ENCODE measurements at regions not wholly inside any gene's neighbourhood (a gene's known extent, or its start where the extent isn't known, plus 50 kb on each side); places are given as distances from the start of the nearest gene placed in this dataset.

DNA sequence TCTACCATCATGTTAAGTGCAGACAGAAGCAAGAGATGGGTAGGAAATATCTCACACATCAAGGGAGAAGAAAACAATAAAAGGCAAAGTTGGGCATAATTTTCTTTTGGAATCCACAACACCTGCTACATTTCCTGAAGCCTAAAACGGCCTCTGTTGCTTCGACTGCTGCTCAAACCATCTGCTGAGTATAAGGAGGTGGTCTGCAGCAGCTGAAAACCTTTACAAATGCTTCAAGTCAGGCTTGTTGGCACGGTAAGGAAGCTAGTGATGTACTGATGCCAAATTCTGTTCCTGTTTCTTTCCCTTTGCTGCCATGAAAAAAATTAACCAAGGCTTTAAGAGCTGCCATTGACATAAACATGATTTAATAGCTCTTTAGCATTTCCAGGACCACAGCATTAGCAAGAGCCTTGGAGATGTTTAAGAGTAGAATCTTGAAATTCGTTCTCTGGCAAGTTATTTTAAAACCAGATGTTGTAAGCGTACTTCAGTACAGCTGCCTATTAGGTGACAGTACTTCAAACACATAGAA is 75.6 kb downstream of the DMRTA1 start:
- Mint-ChIP-seq H3K27ac (no peak overlapping the region), H3K27me3 (ENCODE audit: insufficient read depth, low read depth) (no peaks in the 10 kb centered on the region), H3K4me3 (no peak overlapping the region), H3K9me3 (no peaks in the 10 kb centered on the region), H3K4me1 (no peaks in the 10 kb centered on the region), H3K36me3 (no peaks in the 10 kb centered on the region)
- TF ChIP-seq EZH2phosphoT487 (IDR thresholded peaks at IDR 0.05) = no peak
- no peak for TF ChIP-seq EZH2 (IDR thresholded peaks at IDR 0.05)
- TF ChIP-seq, protein P1, sequence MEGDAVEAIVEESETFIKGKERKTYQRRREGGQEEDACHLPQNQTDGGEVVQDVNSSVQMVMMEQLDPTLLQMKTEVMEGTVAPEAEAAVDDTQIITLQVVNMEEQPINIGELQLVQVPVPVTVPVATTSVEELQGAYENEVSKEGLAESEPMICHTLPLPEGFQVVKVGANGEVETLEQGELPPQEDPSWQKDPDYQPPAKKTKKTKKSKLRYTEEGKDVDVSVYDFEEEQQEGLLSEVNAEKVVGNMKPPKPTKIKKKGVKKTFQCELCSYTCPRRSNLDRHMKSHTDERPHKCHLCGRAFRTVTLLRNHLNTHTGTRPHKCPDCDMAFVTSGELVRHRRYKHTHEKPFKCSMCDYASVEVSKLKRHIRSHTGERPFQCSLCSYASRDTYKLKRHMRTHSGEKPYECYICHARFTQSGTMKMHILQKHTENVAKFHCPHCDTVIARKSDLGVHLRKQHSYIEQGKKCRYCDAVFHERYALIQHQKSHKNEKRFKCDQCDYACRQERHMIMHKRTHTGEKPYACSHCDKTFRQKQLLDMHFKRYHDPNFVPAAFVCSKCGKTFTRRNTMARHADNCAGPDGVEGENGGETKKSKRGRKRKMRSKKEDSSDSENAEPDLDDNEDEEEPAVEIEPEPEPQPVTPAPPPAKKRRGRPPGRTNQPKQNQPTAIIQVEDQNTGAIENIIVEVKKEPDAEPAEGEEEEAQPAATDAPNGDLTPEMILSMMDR (IDR thresholded peaks at IDR 0.05) = no peak
- Histone ChIP-seq H3K27ac (no peak overlapping the region), H3K79me2 (ENCODE audit: low read depth) (no peaks in the 10 kb centered on the region), H3K9ac (no peak overlapping the region), H4K20me1 (ENCODE audit: low read depth) (no peaks in the 10 kb centered on the region), H3K4me3 (no peak overlapping the region), H3K4me2 (no peak overlapping the region), H3F3A (ENCODE audit: low read depth) (no peaks in the 10 kb centered on the region), H3K4me1 (no peaks in the 10 kb centered on the region), H2AFZ (replicated peaks) (no peak overlapping the region), H3K9me3 (ENCODE audit: low read depth) (no peaks in the 10 kb centered on the region), H3K27me3 (no peaks in the 10 kb centered on the region), H3K36me3 (no peaks in the 10 kb centered on the region)
- DNase-seq (ENCODE audit: low spot score) = no peak

GRCh38 chr9:22528485-22528884 is 81.9 kb downstream of the DMRTA1 start:
- Histone ChIP-seq H3K79me2 (ENCODE audit: low read depth) (no peaks in the 10 kb centered on the region), H3K9me3 (ENCODE audit: low read depth) (no peaks in the 10 kb centered on the region), H3K4me2 (no peak overlapping the region), H3F3A (ENCODE audit: low read depth) (no peaks in the 10 kb centered on the region), H3K27me3 (no peaks in the 10 kb centered on the region), H2AFZ (replicated peaks) (no peak overlapping the region), H3K4me3 (no peak overlapping the region), H4K20me1 (ENCODE audit: low read depth) (no peaks in the 10 kb centered on the region), H3K27ac (no peak overlapping the region), H3K9ac (no peak overlapping the region), H3K36me3 (no peaks in the 10 kb centered on the region), H3K4me1 (no peaks in the 10 kb centered on the region)
- no peak for TF ChIP-seq EZH2 (IDR thresholded peaks at IDR 0.05)
- TF ChIP-seq, protein P1 (IDR thresholded peaks at IDR 0.05) = peak; percentile 58
- TF ChIP-seq EZH2phosphoT487 (IDR thresholded peaks at IDR 0.05) = no peak
- Mint-ChIP-seq H3K4me1 (peaks cover 7% of the 10 kb centered on the region), H3K27me3 (ENCODE audit: insufficient read depth, low read depth) (no peaks in the 10 kb centered on the region), H3K9me3 (no peaks in the 10 kb centered on the region), H3K4me3 (no peak overlapping the region), H3K27ac (no peak overlapping the region), H3K36me3 (no peaks in the 10 kb centered on the region)
- DNase-seq (ENCODE audit: low spot score) = peak; percentile 46

DNA sequence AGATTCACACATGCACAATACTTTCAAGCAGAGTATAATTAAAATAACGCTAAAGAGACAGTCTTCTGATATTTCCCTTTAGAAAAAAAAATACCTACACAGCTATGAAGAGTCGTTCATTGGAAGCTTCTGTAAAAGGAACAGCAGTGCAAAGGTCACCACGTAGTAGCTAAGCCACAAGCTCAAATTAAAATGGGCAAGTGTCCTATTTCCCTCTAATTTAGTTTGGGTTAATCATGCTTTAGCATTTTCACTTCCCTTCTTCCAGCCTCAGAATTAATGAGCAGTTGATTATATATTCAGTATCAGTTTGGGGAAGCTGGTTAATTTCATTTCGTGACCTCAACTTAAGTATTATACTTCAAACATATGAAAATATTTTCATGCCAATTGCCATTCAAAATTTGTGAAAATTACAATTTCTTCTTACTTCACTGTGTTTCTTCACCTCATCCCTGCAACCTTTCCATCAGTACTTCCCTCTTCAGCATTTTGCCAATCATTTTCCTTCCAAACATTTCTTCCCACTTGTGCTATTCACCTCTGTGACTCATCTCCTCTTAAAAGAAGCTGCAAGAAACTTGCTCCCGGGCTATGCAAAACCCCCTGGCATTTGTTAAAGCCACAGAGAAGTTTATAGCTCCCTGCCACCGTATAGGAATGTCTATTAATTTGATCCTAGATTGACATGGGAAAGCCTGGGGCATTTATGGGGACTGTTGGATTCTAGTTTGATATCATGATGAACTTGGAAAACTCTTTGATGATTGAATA is 83.0 kb downstream of the DMRTA1 start:
- TF ChIP-seq, protein P1 (IDR thresholded peaks at IDR 0.05) = no peak
- TF ChIP-seq EZH2 (IDR thresholded peaks at IDR 0.05) (no peak), EZH2phosphoT487 (IDR thresholded peaks at IDR 0.05) (no peak)
- Histone ChIP-seq H3K9me3 (ENCODE audit: low read depth) (no peaks in the 10 kb centered on the region), H3K27ac (no peak overlapping the region), H3K36me3 (no peaks in the 10 kb centered on the region), H3F3A (ENCODE audit: low read depth) (no peaks in the 10 kb centered on the region), H3K27me3 (no peaks in the 10 kb centered on the region), H3K9ac (no peak overlapping the region), H4K20me1 (ENCODE audit: low read depth) (no peaks in the 10 kb centered on the region), H3K4me3 (no peak overlapping the region), H3K79me2 (ENCODE audit: low read depth) (no peaks in the 10 kb centered on the region), H2AFZ (replicated peaks) (no peak overlapping the region), H3K4me2 (no peak overlapping the region), H3K4me1 (no peaks in the 10 kb centered on the region)
- DNase-seq (ENCODE audit: low spot score) = no peak
- H3K9me3 Mint-ChIP-seq = no peaks in the 10 kb centered on the region
- no peak overlapping the region for H3K27ac Mint-ChIP-seq
- H3K36me3 Mint-ChIP-seq = no peaks in the 10 kb centered on the region
- no peak overlapping the region for H3K4me3 Mint-ChIP-seq
- H3K27me3 Mint-ChIP-seq (ENCODE audit: insufficient read depth, low read depth) = no peaks in the 10 kb centered on the region
- H3K4me1 Mint-ChIP-seq = peaks cover 7% of the 10 kb centered on the region

All from neural progenitor cell (in vitro differentiated cells).